ENCODE measurements at regions not wholly inside any gene's neighbourhood (a gene's known extent, or its start where the extent isn't known, plus 50 kb on each side); places are given as distances from the start of the nearest gene placed in this dataset.

GRCh38 chr3:135887220-135887619 is 78.3 kb upstream of the PPP2R3A start:
- TF ChIP-seq CTCF (IDR thresholded peaks at IDR 0.05): no peak
- TF ChIP-seq POLR2A (IDR thresholded peaks at IDR 0.05): no peak
- TF ChIP-seq EP300 (IDR thresholded peaks at IDR 0.05): no peak
